GM23338 (cell line): ENCODE measurements at regions not wholly inside any gene's neighbourhood (a gene's known extent, or its start where the extent isn't known, plus 50 kb on each side); places are given as distances from the start of the nearest gene placed in this dataset.
"Not testable (repeated sequence)": the region's sequence is repeated elsewhere in the genome, so short reads cannot be mapped to it uniquely, and the experiment has no call there.

Source experiments
- ATAC-seq: fragments of 200-7000 bp; cut with Tn5 transposase; 3 replicates; pipeline ENCODE4 v1.9.1; 2020
- DNase-seq: peaks from one replicate; pipeline ENCODE4 v3.0.0-alpha.2; 2015; ENCODE audit warnings: low spot score
- H2AFZ ChIP-seq: fragments of 200-600 bp; sonication (generic); 2 replicates; pipeline ENCODE4 v1.8.0; 2016; ENCODE audit warnings: antibody characterized with exemption, mild to moderate bottlenecking, moderate library complexity
- H3F3A ChIP-seq: fragments of 200-600 bp; sonication (generic); replicated peaks from 2 replicates; pipeline ENCODE4 v1.8.0; 2017; ENCODE audit warnings: antibody characterized with exemption, mixed run types, low read depth
- H3K27ac ChIP-seq: fragments of 200-600 bp; sonication (generic); 2 replicates; pipeline ENCODE4 v1.6.1; 2016; ENCODE audit warnings: low read depth
- H3K27me3 ChIP-seq: fragments of 200-600 bp; sonication (generic); 2 replicates; pipeline ENCODE4 v1.8.0; 2016; ENCODE audit warnings: mild to moderate bottlenecking, mixed run types, moderate library complexity; ENCODE audit not compliant: insufficient read depth
- H3K36me3 ChIP-seq: fragments of 200-600 bp; sonication (generic); 2 replicates; pipeline ENCODE4 v1.8.0; 2016; ENCODE audit warnings: mild to moderate bottlenecking; ENCODE audit not compliant: insufficient read depth
- H3K4me1 ChIP-seq: fragments of 200-600 bp; sonication (generic); 2 replicates; pipeline ENCODE4 v1.8.0; 2016; ENCODE audit warnings: mild to moderate bottlenecking, moderate library complexity; ENCODE audit not compliant: insufficient read depth
- H3K4me2 ChIP-seq: fragments of 200-600 bp; sonication (generic); 2 replicates; pipeline ENCODE4 v1.7.1; 2017; ENCODE audit warnings: mixed run types
- H3K4me3 ChIP-seq: fragments of 200-600 bp; sonication (generic); 2 replicates; pipeline ENCODE4 v1.6.1; 2016; ENCODE audit warnings: mixed run types
- H3K79me2 ChIP-seq: fragments of 200-600 bp; sonication (generic); replicated peaks from 2 replicates; pipeline ENCODE4 v1.8.0; 2017; ENCODE audit warnings: mild to moderate bottlenecking; ENCODE audit not compliant: insufficient read depth
- H3K9me2 ChIP-seq: fragments of 200-600 bp; sonication (generic); 2 replicates; pipeline ENCODE4 v1.8.0; 2017; ENCODE audit not compliant: insufficient read depth
- H4K20me1 ChIP-seq: fragments of 200-600 bp; sonication (generic); replicated peaks from 2 replicates; pipeline ENCODE4 v1.8.0; 2017; ENCODE audit warnings: mild to moderate bottlenecking; ENCODE audit not compliant: insufficient read depth
- H3K27ac Mint-ChIP-seq: 2 replicates; pipeline ENCODE4 v1.8.0; 2020; ENCODE audit warnings: inconsistent platforms, mild to moderate bottlenecking, moderate library complexity, mixed read lengths
- H3K27me3 Mint-ChIP-seq: 3 replicates; pipeline ENCODE4 v1.8.0; 2022; ENCODE audit warnings: low read depth, mild to moderate bottlenecking, moderate library complexity, mixed read lengths, inconsistent platforms; ENCODE audit not compliant: insufficient read depth, poor library complexity
- H3K36me3 Mint-ChIP-seq: 3 replicates; pipeline ENCODE4 v1.8.0; 2021; ENCODE audit warnings: low read depth, mild to moderate bottlenecking, inconsistent platforms, moderate library complexity, mixed read lengths
- H3K4me1 Mint-ChIP-seq: 3 replicates; pipeline ENCODE4 v1.8.0; 2020; ENCODE audit warnings: mild to moderate bottlenecking, inconsistent platforms, mixed read lengths
- H3K4me3 Mint-ChIP-seq: 3 replicates; pipeline ENCODE4 v1.8.0; 2021; ENCODE audit warnings: moderate library complexity, mild to moderate bottlenecking, inconsistent platforms, mixed read lengths
- H3K9me3 Mint-ChIP-seq: 3 replicates; pipeline ENCODE4 v1.8.0; 2020; ENCODE audit warnings: moderate library complexity, mild to moderate bottlenecking, inconsistent platforms, mixed read lengths
- CREB1 ChIP-seq: fragments of 250-450 bp; sonication (Bioruptor Pico); IDR thresholded peaks from 2 replicates; pipeline ENCODE4 v1.5.0; 2020; ENCODE audit warnings: low read depth, mild to moderate bottlenecking, moderate library complexity
- CTCF ChIP-seq, 2 experiments: fragments of 200-600 bp in 1 of 2; sonication (generic) in 1 of 2; conservative IDR thresholded peaks; 2 replicates each; pipeline versions ENCODE4 v1.5.1 to v1.6.1; 2016 to 2017; ENCODE audit warnings: antibody characterized with exemption in 2 of 2, low read depth in 2 of 2, mild to moderate bottlenecking in 2 of 2, moderate library complexity in 1 of 2
- ETS1 ChIP-seq: IDR thresholded peaks from 2 replicates; pipeline ENCODE4 v1.6.1; 2016; ENCODE audit warnings: antibody characterized with exemption
- EZH2 ChIP-seq: fragments of 200-600 bp; sonication (generic); IDR thresholded peaks from one replicate; pipeline ENCODE4 v1.8.0; 2017; ENCODE audit warnings: antibody characterized with exemption, mild to moderate bottlenecking, low read depth; ENCODE audit not compliant: unreplicated experiment
- EZH2phosphoT487 ChIP-seq: fragments of 200-600 bp; sonication (generic); IDR thresholded peaks from one replicate; pipeline ENCODE4 v1.8.1; 2018; ENCODE audit warnings: antibody characterized with exemption; ENCODE audit not compliant: unreplicated experiment
- JUNB ChIP-seq: IDR thresholded peaks from one replicate; pipeline ENCODE4 v1.6.1; 2016; ENCODE audit warnings: antibody characterized with exemption; ENCODE audit not compliant: unreplicated experiment
- NANOG ChIP-seq: IDR thresholded peaks from 2 replicates; pipeline ENCODE4 v1.6.1; 2016; ENCODE audit warnings: antibody characterized with exemption, borderline replicate concordance
- POLR2AphosphoS5 ChIP-seq: IDR thresholded peaks from 2 replicates; pipeline ENCODE4 v1.6.1; 2016; ENCODE audit warnings: antibody characterized with exemption, low read depth
- REST ChIP-seq: IDR thresholded peaks from one replicate; pipeline ENCODE4 v1.6.1; 2018; ENCODE audit warnings: antibody characterized with exemption; ENCODE audit not compliant: unreplicated experiment
- ZNF114 ChIP-seq: fragments of 250-450 bp; sonication (Bioruptor Pico); IDR thresholded peaks from 2 replicates; pipeline ENCODE4 v1.5.0; 2020; ENCODE audit warnings: mild to moderate bottlenecking, moderate library complexity

GRCh38 chr14:25303934-25304333 is 254.0 kb upstream of the STXBP6 start (continued):
- TF ChIP-seq REST (no peak), CREB1 (CRISPR knock-in tag) (no peak)

- Mint-ChIP-seq H3K4me3 (no peak overlapping the region), H3K36me3 (no peaks in the 10 kb centered on the region), H3K4me1 (no peaks in the 10 kb centered on the region), H3K9me3 (no peaks in the 10 kb centered on the region), H3K27me3 (no peaks in the 10 kb centered on the region), H3K27ac (no peak overlapping the region)
- no peaks in the 10 kb centered on the region for H3K4me1 ChIP-seq
- no peaks in the 10 kb centered on the region for H4K20me1 ChIP-seq
- no peak overlapping the region for H3K4me3 ChIP-seq
- ATAC-seq: no peak
- H3K36me3 ChIP-seq: no peaks in the 10 kb centered on the region
- no peaks in the 10 kb centered on the region for H3K27me3 ChIP-seq
- TF ChIP-seq JUNB (no peak), EZH2phosphoT487 (no peak), NANOG (no peak)
- H3F3A ChIP-seq: no peaks in the 10 kb centered on the region
- H3K9me2 ChIP-seq: no peaks in the 10 kb centered on the region
- H3K79me2 ChIP-seq: no peaks in the 10 kb centered on the region
- H2AFZ ChIP-seq: no peak overlapping the region
- no peak overlapping the region for H3K27ac ChIP-seq
- no peak for DNase-seq
- no peak overlapping the region for H3K4me2 ChIP-seq
These were observed 248.3 kb upstream of the STXBP6 start for GRCh38 chr14:25298238-25298637.

- not testable (repeated sequence) for DNase-seq, H3F3A ChIP-seq, H3K79me2 ChIP-seq, H3K4me3 Mint-ChIP-seq, H3K4me1 ChIP-seq, ATAC-seq, H3K4me3 ChIP-seq, H3K27ac ChIP-seq, H3K9me2 ChIP-seq, H3K27ac Mint-ChIP-seq, H3K27me3 ChIP-seq, H4K20me1 ChIP-seq, H2AFZ ChIP-seq, H3K4me1 Mint-ChIP-seq, H3K36me3 ChIP-seq, H3K36me3 Mint-ChIP-seq, H3K4me2 ChIP-seq, H3K27me3 Mint-ChIP-seq
- H3K9me3 Mint-ChIP-seq: peaks cover 15% of the 10 kb centered on the region
These were observed 240.2 kb upstream of the STXBP6 start for GRCh38 chr14:25290154-25290553.

- no peak for DNase-seq
- Histone ChIP-seq H4K20me1 (no peaks in the 10 kb centered on the region), H3K36me3 (no peaks in the 10 kb centered on the region), H3K9me2 (no peaks in the 10 kb centered on the region), H3K4me2 (no peak overlapping the region), H3K27ac (no peak overlapping the region), H3K79me2 (no peaks in the 10 kb centered on the region), H3K4me1 (no peaks in the 10 kb centered on the region), H3K27me3 (no peaks in the 10 kb centered on the region), H3F3A (no peaks in the 10 kb centered on the region), H2AFZ (no peak overlapping the region), H3K4me3 (no peak overlapping the region)
- no peak for ATAC-seq
- Mint-ChIP-seq H3K9me3 (no peaks in the 10 kb centered on the region), H3K36me3 (no peaks in the 10 kb centered on the region), H3K4me1 (peaks cover 9% of the 10 kb centered on the region), H3K27ac (no peak overlapping the region), H3K27me3 (no peaks in the 10 kb centered on the region), H3K4me3 (no peak overlapping the region)
- TF ChIP-seq ZNF114 (CRISPR knock-in tag) (no peak), NANOG (no peak), EZH2 (no peak), ETS1 (no peak), CTCF (conservative IDR thresholded peaks at IDR 0.05; ENCODE audit: low read depth in 2 of 2) (no peak), POLR2AphosphoS5 (no peak)
These were observed 224.6 kb upstream of the STXBP6 start for GRCh38 chr14:25274529-25274928.
